ENCODE measurements at regions not wholly inside any gene's neighbourhood (a gene's known extent, or its start where the extent isn't known, plus 50 kb on each side); places are given as distances from the start of the nearest gene placed in this dataset.
A peak's percentile ranks its signal among the peaks of the same experiment; 100 is the strongest.
"Not testable (repeated sequence)": the region's sequence is repeated elsewhere in the genome, so short reads cannot be mapped to it uniquely, and the experiment has no call there.

- no peak for TF ChIP-seq CTCF (IDR thresholded peaks at IDR 0.05; ENCODE audit: control insufficient read depth, extremely low read depth, insufficient read depth)
- DNase-seq (ENCODE audit: low read depth): no peak
- no peak overlapping the region for H3K4me3 ChIP-seq (ENCODE audit: low read depth, low read length)
Observed at GRCh38 chr18:1357724-1358123, 453.1 kb downstream of the ADCYAP1 start.

- no peak for DNase-seq (ENCODE audit: low read depth)
- H3K4me3 ChIP-seq (ENCODE audit: low read depth, low read length): no peak overlapping the region
- TF ChIP-seq CTCF (IDR thresholded peaks at IDR 0.05; ENCODE audit: control insufficient read depth, extremely low read depth, insufficient read depth): no peak
Observed at GRCh38 chr18:1361936-1362335, 457.3 kb downstream of the ADCYAP1 start.

GRCh38 chr18:1370552-1370951 is 465.9 kb downstream of the ADCYAP1 start:
- H3K4me3 ChIP-seq (ENCODE audit: low read depth, low read length): no peak overlapping the region
- TF ChIP-seq CTCF (IDR thresholded peaks at IDR 0.05; ENCODE audit: control insufficient read depth, extremely low read depth, insufficient read depth): no peak
- DNase-seq (ENCODE audit: low read depth): no peak

- H3K4me3 ChIP-seq (ENCODE audit: low read depth, low read length): no peak overlapping the region
- DNase-seq (ENCODE audit: low read depth): no peak
- no peak for TF ChIP-seq CTCF (IDR thresholded peaks at IDR 0.05; ENCODE audit: control insufficient read depth, extremely low read depth, insufficient read depth)
Observed at GRCh38 chr18:1371724-1372123, 467.1 kb downstream of the ADCYAP1 start.

GRCh38 chr18:1383465-1383864 is 478.8 kb downstream of the ADCYAP1 start:
- DNase-seq (ENCODE audit: low read depth): no peak
- H3K4me3 ChIP-seq (ENCODE audit: low read depth, low read length): no peak overlapping the region
- no peak for TF ChIP-seq CTCF (IDR thresholded peaks at IDR 0.05; ENCODE audit: control insufficient read depth, extremely low read depth, insufficient read depth)

- H3K4me3 ChIP-seq (ENCODE audit: low read depth, low read length); DNase-seq (ENCODE audit: low read depth): not testable (repeated sequence)
Observed at GRCh38 chr18:1388468-1388867, 483.8 kb downstream of the ADCYAP1 start.

GRCh38 chr18:1392046-1392445 is 487.4 kb downstream of the ADCYAP1 start:
- no peak for TF ChIP-seq CTCF (IDR thresholded peaks at IDR 0.05; ENCODE audit: control insufficient read depth, extremely low read depth, insufficient read depth)
- peak; percentile 35 for DNase-seq (ENCODE audit: low read depth)
- no peak overlapping the region for H3K4me3 ChIP-seq (ENCODE audit: low read depth, low read length)
